GM21526 (cell line): ENCODE measurements at regions not wholly inside any gene's neighbourhood (a gene's known extent, or its start where the extent isn't known, plus 50 kb on each side); places are given as distances from the start of the nearest gene placed in this dataset.
"Not testable (repeated sequence)": the region's sequence is repeated elsewhere in the genome, so short reads cannot be mapped to it uniquely, and the experiment has no call there.

Experiments
- ATAC-seq: cut with Tn5 transposase; IDR thresholded peaks from one replicate; pipeline ENCODE4 v1.9.1; 2021; ENCODE audit warnings: moderate library complexity; ENCODE audit not compliant: unreplicated experiment, low FRiP score

DNA sequence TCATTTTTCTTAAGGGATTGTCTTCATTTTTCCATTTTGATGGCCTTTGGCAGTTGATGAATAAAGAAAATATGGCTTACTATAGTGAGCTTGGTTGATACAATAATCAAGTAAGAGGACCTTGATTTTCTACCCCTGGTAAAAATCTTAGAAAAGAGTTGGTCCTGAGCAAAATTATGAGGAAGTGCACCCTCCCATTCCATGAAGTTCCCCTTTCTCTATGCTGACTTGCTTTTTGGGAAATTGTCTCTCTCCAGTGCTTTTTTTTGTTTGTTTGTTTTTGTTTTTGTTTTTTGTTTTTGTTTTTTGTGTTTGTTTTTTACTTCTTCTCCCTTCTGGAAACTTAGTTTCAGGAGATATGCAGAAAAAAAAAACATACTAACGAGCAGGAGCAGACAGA is 449.2 kb upstream of the ACTBL2 start:
- ATAC-seq, result no peak

DNA sequence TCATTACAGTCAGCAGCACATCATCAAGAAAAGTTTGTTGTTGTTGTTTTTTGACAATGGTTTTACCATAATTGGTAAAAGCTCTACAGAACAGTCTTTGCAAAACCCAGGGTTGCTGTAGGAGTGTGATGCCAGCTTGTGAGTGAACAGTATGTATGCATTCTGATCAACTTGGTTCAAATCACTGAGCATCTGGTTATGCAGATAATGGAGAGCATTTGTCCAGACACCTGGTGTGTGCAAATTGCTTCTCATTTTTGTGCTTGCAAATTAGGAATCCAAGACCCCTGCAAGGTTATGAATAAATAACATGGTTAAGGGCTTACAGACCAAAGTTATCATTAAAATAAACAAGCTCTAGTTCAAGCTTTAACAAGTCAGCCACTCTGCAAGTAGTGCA is 448.7 kb upstream of the ACTBL2 start:
- no peak for ATAC-seq

DNA sequence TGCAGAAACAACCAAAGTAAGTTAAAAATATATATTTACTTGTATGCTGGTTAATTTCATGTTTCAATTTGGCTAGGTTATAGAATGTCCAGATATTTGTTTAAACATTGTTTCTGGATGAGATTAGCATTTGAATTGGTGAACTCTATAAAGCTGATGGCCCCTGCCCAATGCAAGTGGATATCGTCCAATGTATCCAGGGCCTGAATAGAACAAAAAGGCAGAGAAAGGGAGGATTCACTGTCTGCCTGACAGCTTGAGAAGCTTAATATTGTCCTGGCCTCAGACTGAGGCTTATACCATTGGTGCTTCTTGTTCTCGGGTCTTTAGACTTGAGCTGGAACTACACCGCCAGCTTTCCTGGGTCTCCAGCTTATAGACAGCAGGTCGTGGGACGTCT is 446.7 kb upstream of the ACTBL2 start:
- no peak for ATAC-seq

DNA sequence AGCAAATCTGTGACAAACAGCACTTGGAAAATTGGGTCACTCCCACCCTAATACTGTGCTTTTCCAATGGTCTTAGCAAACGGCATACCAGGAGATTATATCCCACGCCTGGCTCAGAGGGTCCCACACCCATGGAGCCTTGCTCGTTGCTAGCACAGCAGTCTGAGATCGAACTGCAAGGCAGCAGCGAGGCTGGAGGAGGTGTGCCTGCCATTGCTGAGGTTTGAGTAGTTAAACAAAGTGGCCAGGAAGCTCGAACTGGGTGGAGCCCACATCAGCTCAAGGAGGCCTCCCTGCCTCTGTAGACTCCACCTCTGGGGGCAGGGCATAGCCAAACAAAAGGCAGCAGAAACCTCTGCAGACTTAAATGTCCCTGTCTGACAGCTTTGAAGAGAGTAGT is 440.5 kb upstream of the ACTBL2 start:
- ATAC-seq, result not testable (repeated sequence)

DNA sequence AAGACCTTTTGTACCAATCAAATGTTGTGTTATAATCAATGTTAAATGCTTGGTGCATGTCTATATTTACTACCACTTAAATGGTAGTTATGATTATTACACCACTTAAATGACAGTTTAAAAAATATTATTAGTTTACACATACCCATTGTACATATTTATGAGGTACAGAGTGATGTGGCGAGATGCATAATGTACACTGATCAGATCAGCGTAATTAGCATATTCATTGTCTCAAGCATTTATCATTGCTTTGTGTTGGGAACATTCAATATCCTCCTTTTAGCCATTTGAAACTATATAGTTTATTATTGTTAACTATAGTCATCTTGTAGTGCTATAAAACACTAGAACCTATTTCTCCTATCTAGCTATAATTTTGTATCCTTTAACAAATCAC is 434.4 kb upstream of the ACTBL2 start:
- ATAC-seq, result no peak

DNA sequence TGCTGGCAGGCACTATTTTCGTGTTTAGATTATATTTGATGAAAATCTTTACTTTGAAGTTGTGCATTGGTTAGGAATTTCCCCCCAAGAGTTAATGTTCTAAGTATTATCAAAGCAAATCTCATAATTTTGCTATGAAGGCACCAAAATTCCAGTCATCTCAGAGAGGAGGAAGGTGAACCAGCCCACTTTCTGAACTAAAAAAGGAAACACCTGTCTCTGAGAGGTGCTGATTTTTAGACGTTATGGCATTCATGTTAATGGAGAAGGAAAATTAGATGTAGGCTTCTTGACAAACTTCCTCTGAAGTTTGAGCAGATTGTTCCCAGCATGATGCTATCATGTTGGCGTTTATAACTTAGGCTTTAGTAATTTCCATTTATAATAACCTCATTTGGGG is 432.9 kb upstream of the ACTBL2 start:
- ATAC-seq, result no peak

DNA sequence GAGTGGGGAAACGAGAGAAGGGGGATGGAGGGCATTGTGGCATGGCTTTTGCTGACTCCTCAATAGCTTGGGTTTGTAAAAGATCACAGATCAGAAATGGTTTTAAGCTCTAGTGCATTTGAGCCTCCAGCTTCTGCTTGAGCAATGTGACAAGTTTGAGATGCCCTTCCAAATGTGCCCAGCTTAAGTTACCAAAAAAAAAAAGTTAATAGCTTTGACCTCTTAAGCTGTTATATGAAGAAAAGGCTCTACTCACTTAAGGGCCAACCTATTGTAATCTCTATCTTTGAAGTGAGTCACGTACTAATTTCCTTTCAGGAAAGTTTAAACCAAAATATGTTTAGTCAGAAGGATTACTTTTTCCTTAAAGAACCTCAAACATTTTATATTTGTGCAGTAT is 428.8 kb upstream of the ACTBL2 start:
- ATAC-seq, result no peak

DNA sequence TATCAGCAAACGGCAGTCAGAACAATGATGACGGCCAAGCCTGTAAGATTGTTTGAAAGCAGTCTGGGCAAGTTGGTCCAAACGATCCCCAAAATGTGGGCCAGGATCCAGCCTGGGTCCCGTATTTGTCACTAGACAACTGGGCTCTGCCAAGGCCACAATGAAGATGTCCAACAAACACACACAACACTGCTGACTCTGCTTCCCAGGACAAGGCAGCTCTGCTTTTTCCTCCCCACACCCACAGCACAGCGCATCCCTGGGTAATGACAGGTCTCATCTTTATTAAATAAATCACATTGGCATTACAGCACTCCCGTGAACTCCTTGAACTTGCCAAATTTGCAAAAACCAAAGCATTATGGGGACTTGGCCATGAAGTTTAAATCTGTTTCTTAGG is 424.1 kb upstream of the ACTBL2 start:
- ATAC-seq, result no peak

DNA sequence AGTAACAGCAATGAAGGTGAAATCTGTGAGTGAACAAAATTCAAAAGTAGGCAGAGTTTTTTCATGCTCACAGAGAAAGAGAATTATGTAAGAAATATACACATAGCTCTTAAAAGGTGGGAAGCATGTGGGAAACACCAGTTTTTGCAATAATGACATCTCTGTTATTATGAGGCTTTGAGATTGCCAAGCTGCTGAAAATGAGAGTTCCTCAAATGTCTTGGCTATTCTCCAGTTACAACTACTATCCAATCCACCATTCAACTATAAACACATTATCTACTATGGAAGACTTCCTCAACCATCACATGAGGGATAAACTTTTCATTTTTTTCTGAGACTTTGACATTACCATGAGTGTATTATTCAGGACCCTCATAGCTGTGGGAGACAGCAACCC is 420.8 kb upstream of the ACTBL2 start:
- no peak for ATAC-seq

DNA sequence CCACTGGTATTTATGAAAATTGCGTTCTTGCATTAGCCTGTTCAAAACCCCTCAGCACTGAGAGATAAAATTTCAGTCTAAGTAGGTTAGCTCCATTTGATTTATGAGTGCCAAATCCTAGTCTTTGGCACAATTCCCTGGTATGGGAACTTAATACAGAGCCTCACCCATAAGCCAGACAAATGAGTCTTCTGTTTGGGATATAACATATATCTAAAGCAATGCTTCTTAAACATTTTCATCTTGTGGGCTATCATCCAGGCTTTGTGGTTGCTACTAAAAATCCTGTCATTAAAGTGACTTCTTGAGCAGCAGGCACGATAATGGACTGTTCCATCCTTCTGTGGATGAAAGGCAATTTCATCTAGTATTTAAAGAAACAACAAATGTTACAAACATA is 419.5 kb upstream of the ACTBL2 start:
- no peak for ATAC-seq

DNA sequence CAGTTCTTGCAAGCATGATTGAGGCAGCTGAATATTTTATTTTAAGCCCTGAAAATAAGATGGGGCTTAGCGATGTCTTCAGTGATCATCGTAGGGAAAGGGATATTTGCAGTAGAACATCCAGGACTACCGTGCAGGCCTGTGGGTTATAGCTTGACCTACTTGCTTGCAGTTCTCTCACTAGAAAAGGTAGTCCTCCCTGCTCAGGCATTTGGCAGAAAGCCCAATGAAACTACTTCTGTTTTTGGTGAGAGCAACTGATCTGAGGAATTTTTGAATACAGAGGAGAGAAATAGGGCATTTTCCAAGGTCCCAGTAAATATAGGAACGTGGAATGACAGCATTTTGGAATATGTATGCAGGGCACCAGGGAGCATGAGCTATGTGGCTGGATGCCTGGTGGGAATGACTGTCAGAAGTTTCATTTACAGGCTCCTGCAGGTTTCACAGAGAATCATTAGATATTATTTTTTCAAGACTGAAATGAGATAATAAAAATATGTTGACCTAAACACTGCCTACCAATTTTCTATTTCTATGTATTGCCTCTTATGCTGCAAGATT is 417.9 kb upstream of the ACTBL2 start:
- no peak for ATAC-seq

DNA sequence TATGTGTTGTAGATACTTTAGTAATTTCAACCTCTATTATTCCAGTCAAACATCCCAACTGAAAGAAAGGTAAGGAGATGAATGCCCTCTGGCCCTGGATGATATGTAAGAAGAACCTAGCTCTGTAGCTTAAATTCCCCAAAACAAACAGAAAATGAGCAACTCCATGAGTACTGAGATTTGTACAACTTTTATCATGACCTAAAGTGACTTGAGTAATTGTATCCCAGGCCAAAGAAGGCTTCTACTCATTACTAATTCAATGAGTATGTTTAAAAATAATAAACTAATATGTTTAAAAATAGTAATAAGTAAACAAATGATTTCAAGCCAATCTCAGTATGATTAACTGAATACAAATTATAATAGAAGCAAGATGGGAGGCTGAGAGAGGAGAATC is 414.0 kb upstream of the ACTBL2 start:
- no peak for ATAC-seq

DNA sequence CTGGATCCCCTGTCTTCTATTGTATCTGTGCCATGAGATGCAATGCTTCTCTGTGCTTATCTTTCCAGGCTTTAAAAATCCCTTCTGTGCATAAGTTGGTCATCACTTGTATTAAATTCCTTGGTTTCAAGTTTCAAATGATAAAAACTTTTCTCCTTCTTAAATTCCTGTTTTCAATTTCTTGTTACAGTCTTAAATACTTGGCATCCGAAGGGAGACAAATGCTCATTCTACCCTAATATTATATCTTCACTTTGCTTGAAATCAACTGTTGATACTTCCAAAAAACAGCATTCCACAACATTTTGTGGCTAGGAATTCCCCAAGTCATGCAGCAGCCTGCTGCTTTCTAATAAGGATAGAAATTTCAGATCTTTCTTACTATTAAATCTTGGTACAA is 413.2 kb upstream of the ACTBL2 start:
- ATAC-seq, result no peak

DNA sequence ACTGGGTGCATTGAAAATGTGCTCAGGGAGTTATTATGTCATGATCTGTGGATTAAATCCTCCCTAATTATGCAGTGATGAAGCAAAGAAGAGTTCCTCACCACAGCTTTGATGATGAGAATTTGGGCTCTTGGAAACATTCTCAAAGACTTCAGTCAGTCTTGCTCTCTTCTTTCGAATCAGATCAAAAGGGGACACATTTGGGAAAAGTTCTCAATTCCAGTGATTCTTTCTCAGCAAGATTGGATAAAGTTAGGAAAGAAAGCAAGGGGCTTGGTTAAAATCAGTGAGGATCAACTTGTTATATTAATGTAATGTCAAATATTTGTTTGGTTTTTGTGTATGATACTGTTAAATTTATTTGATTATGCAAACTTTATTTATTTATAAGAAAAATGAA is 411.3 kb upstream of the ACTBL2 start:
- ATAC-seq, result no peak

DNA sequence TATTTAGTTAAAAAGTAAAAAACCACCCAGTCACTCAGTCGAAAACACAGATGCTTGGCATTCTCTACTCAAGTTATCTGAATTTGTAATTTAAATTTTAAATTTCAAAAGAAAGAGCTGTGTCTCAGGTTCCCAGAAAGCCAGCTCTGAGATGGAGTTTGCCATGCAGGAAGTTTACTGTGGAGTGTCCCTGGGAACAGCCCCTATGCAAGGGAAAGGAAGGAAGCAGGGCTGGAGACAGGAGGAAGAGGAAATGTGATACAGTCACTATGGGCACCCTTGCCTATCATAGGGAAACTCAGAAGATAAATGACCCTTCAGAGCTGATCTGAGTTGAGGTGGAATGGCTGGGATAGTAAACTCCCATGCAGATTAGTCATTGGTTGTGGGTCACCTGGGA is 408.8 kb upstream of the ACTBL2 start:
- ATAC-seq, result no peak

DNA sequence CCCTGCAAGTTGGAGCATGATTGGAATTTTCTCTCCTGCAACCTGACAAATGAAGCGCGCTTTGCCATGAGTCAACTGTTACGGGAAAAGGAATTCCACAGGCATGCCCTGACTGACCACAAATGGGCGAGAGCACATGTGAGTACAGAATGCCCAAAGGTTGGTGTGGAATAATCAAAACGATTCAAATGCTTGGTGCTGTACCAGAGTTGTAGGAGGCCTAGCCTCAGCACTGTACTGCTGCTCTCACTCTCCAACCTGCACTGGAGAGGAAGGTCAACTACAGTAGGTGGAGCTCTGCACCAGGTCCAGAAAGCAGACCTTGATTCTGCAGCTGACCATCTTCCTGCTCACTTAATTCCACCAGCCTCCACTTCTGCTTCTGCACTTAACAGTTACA is 406.9 kb upstream of the ACTBL2 start:
- ATAC-seq, result no peak

DNA sequence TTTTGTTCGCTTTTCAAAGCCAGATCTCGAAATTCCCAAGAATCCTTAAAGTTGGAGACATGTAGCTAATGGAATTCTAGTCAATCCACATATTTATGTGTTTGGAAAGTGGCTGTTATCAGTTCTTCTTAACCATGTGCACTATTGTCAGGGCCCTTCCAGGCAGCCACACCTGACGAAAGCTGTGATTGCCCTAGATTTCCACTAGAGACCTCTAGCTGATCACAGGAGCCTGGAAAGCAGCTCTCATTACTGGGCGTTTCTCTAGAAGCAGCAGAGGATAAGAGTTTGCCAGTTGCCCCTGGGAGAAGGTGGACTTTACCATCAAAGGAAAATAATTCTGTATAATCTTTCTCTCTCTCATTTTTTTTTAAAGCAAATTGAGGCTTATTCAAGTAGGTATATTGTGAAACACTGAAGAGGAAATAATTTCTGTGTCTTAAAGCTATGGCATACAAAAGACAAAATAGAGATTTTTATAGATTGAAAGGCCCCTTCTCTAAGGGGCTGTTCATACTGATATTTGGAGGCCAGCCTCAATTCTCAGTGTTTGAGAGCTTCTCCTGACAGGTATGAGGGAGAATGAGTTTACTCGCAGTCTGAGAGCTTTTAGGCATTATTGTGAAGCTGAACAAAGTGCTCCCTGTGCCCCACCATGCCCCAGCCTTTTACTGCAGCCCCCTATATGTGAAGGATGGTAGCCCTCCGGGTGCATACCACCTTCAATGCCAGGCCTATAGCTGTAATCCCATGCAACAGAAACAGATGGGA is 405.4 kb upstream of the ACTBL2 start:
- no peak for ATAC-seq

DNA sequence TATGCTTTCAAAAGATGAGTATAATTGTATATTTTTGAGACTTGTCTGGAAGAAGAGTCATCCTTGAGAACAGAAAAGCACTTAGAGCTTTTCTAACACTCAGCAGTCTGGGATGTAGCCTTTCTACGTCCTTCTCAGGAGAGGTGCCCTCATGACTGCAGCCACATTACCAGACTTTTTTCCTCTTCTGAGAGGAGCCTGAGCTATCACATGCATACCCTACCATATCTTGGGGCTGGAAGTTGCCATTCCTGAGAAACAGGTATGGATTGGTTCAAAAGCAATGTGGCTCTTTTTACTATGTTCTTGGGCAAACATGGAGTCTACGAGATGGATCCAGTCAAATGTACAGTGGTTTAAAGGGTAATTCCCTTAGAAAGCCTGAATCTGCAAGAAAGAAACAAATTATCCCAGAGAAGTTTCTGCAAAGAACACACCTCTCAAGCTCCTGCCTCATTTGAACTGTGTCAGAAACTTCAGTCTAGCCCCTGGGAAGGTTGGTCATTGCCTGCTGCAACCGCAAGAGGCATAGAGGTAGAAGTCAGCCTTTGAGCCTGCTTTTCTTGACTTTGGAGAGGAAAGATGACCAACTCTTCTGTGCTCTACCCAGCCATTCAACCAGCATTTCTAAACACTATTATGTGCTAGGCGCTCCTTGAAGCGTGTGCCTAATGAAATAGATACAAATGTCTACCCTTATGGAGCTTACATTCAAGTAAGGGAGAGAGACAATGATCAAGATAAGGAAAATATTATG is 401.9 kb upstream of the ACTBL2 start:
- no peak for ATAC-seq

DNA sequence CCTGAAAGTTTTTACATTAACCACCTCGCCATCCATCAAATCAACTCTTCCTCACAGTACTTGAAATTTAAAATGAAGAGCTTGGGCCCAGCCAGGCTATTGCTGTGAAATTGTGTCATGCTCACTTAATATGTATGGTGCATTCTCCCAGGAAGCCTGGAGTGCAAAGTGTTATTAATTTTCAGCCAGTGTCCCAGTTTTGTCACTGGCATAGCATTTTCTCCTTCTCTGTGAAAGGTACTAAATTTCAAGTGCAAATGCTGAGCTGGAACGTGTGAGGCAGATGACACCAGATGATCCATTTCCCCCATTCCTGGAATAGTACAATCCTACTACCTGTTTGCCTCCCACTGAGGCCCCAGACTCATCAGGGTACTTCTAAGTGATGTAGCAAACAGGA is 397.6 kb upstream of the ACTBL2 start:
- no peak for ATAC-seq

DNA sequence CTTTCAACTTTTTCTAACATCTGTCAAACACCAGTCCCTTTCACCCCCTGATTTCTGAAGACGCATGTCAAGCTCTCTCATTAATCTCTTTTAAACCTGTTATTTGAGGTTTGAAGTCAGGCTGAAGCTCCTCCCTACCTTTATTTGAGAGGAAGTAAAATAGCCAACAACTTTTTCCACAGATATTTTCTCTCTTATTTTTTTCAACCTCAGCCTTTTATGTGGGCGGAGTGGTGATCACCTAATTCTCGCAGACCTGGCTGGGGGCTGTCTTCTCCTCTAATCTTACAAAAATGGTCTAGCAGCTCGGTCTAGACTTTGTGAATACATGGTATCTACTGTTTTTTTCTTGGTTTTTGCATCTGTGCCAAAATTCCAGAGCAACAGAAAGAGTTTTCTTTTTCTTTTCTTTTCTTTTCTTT is 395.7 kb upstream of the ACTBL2 start:
- ATAC-seq, result no peak

DNA sequence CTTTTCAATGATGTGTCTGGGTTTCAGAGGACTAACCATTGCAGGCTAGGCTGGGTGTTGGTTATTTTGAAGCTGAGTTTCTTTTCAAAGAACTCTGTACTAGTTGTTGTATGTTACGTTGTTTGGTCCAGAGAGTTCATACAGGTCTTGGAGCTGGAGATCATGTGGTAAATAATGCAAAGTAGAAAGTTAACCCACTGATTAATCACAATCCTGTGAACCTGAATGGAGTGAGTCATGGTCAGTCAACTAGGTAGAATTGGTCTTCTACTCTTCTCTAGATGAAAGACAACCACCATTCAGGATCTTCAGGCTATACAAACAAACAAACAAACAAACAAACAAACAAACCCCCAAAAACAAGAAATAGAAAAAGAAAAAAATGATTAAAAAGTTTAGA is 388.9 kb upstream of the ACTBL2 start:
- no peak for ATAC-seq

DNA sequence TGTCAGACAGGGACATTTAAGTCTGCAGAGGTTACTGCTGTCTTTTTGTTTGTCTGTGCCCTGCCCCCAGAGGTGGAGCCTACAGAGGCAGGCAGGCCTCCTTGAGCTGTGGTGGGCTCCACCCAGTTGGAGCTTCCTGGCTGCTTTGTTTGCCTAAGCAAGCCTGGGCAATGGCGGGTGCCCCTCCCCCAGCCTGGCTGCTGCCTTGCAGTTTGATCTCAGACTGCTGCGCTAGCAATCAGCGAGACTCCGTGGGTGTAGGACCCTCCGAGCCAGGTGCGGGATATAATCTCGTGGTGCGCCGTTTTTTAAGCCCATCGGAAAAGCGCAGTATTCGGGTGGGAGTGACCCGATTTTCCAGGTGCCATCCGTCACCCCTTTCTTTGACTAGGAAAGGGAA is 387.7 kb upstream of the ACTBL2 start:
- not testable (repeated sequence) for ATAC-seq
